ENCODE measurements at regions not wholly inside any gene's neighbourhood (a gene's known extent, or its start where the extent isn't known, plus 50 kb on each side); places are given as distances from the start of the nearest gene placed in this dataset.

DNA sequence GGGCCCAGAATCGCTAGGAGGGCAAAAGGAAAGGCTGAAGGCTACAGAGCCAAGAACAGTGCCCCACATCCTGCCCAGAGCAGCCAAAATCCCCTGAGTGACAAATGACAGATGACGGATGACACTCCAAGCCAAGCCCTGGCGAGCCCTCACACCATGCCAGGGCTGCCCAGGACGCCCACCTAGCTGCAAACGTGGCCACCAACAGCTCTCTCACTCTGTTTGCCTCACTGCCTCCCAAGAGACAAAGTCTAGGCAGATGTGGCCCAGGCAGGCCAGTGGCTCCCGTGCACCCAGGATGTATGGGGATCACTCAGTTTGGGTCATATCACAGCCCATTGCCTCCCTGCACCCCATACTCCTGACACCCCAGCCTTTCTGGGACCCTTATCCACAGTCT lies 270.1 kb upstream of the NSMCE3 start:
- TF ChIP-seq, protein P1, sequence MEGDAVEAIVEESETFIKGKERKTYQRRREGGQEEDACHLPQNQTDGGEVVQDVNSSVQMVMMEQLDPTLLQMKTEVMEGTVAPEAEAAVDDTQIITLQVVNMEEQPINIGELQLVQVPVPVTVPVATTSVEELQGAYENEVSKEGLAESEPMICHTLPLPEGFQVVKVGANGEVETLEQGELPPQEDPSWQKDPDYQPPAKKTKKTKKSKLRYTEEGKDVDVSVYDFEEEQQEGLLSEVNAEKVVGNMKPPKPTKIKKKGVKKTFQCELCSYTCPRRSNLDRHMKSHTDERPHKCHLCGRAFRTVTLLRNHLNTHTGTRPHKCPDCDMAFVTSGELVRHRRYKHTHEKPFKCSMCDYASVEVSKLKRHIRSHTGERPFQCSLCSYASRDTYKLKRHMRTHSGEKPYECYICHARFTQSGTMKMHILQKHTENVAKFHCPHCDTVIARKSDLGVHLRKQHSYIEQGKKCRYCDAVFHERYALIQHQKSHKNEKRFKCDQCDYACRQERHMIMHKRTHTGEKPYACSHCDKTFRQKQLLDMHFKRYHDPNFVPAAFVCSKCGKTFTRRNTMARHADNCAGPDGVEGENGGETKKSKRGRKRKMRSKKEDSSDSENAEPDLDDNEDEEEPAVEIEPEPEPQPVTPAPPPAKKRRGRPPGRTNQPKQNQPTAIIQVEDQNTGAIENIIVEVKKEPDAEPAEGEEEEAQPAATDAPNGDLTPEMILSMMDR (IDR thresholded peaks at IDR 0.05; ENCODE audit: low read depth, low read length, missing input control) = no peak
- TF ChIP-seq FOXA1 (IDR thresholded peaks at IDR 0.05) (no peak), JUND (IDR thresholded peaks at IDR 0.05) (no peak), GABPA (IDR thresholded peaks at IDR 0.05 in 1 of 2, conservative IDR thresholded peaks at IDR 0.05 in 1 of 2) (no peak), YY1 (IDR thresholded peaks at IDR 0.05) (no peak), TAF1 (conservative IDR thresholded peaks at IDR 0.05) (no peak), RXRA (IDR thresholded peaks at IDR 0.05) (no peak), EGR1 (IDR thresholded peaks at IDR 0.05; ENCODE audit: low read depth in 2 of 2) (no peak), SP1 (IDR thresholded peaks at IDR 0.05) (no peak), HNF4A (conservative IDR thresholded peaks at IDR 0.05) (no peak)
- TF ChIP-seq, protein P2, sequence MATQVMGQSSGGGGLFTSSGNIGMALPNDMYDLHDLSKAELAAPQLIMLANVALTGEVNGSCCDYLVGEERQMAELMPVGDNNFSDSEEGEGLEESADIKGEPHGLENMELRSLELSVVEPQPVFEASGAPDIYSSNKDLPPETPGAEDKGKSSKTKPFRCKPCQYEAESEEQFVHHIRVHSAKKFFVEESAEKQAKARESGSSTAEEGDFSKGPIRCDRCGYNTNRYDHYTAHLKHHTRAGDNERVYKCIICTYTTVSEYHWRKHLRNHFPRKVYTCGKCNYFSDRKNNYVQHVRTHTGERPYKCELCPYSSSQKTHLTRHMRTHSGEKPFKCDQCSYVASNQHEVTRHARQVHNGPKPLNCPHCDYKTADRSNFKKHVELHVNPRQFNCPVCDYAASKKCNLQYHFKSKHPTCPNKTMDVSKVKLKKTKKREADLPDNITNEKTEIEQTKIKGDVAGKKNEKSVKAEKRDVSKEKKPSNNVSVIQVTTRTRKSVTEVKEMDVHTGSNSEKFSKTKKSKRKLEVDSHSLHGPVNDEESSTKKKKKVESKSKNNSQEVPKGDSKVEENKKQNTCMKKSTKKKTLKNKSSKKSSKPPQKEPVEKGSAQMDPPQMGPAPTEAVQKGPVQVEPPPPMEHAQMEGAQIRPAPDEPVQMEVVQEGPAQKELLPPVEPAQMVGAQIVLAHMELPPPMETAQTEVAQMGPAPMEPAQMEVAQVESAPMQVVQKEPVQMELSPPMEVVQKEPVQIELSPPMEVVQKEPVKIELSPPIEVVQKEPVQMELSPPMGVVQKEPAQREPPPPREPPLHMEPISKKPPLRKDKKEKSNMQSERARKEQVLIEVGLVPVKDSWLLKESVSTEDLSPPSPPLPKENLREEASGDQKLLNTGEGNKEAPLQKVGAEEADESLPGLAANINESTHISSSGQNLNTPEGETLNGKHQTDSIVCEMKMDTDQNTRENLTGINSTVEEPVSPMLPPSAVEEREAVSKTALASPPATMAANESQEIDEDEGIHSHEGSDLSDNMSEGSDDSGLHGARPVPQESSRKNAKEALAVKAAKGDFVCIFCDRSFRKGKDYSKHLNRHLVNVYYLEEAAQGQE (IDR thresholded peaks at IDR 0.05) = no peak
- TF ChIP-seq, protein P3, sequence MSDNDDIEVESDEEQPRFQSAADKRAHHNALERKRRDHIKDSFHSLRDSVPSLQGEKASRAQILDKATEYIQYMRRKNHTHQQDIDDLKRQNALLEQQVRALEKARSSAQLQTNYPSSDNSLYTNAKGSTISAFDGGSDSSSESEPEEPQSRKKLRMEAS (IDR thresholded peaks at IDR 0.05) = no peak
- TF ChIP-seq, protein P4, sequence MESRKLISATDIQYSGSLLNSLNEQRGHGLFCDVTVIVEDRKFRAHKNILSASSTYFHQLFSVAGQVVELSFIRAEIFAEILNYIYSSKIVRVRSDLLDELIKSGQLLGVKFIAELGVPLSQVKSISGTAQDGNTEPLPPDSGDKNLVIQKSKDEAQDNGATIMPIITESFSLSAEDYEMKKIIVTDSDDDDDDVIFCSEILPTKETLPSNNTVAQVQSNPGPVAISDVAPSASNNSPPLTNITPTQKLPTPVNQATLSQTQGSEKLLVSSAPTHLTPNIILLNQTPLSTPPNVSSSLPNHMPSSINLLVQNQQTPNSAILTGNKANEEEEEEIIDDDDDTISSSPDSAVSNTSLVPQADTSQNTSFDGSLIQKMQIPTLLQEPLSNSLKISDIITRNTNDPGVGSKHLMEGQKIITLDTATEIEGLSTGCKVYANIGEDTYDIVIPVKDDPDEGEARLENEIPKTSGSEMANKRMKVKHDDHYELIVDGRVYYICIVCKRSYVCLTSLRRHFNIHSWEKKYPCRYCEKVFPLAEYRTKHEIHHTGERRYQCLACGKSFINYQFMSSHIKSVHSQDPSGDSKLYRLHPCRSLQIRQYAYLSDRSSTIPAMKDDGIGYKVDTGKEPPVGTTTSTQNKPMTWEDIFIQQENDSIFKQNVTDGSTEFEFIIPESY (IDR thresholded peaks at IDR 0.05) = no peak

Measured in liver (tissue), 3 donors.